Adrenal gland (tissue), 9 donors: ENCODE measurements at regions not wholly inside any gene's neighbourhood (a gene's known extent, or its start where the extent isn't known, plus 50 kb on each side); places are given as distances from the start of the nearest gene placed in this dataset.

Experiments
- DNase-seq, 7 donors: peaks; one replicate each; pipeline ENCODE4 v3.0.0-alpha.2; 2019 to 2020
- H3K27ac ChIP-seq, 5 donors: fragments of 200-600 bp; sonication (generic) in 4 of 5; 1 replicate in 3 of 5; 2 replicates in 2 of 5; pipeline versions ENCODE4 v1.5.1 to v1.8.0; 2016 to 2020; ENCODE audit warnings: mild to moderate bottlenecking in 1 of 5
- H3K27me3 ChIP-seq: fragments of 200-600 bp; 2 replicates; pipeline ENCODE4 v1.8.0; 2021
- H3K36me3 ChIP-seq, 2 donors: fragments of 200-600 bp; replicated peaks in 1 of 2; 1 replicate in 1 of 2; 2 replicates in 1 of 2; pipeline versions ENCODE4 v1.5.1 to v1.8.0; 2018 to 2022
- H3K4me1 ChIP-seq, 2 donors: fragments of 200-600 bp; replicated peaks in 1 of 2; 1 replicate in 1 of 2; 2 replicates in 1 of 2; pipeline versions ENCODE4 v1.5.1 to v1.8.0; 2018 to 2021
- H3K4me3 ChIP-seq, 4 donors: fragments of 200-600 bp; sonication (generic) in 3 of 4; one replicate each; pipeline ENCODE4 v1.5.1; 2016 to 2018
- H3K9me3 ChIP-seq, 3 donors: fragments of 200-600 bp; sonication (generic) in 1 of 3; replicated peaks in 1 of 3; 1 replicate in 2 of 3; 2 replicates in 1 of 3; pipeline versions ENCODE4 v1.5.1 to v1.8.0; 2016 to 2021
- POLR2A ChIP-seq, 2 donors: fragments of 450-650 bp; IDR thresholded peaks; one replicate each; pipeline ENCODE4 v1.6.1; 2017; ENCODE audit warnings: antibody characterized with exemption in 2 of 2, mild to moderate bottlenecking in 2 of 2, moderate library complexity in 1 of 2
- WGBS, 4 donors: extraction: QIAGEN DNeasy Blood & Tissue Kit in 2 of 4; methylation state at CpG; one replicate each; pipeline versions ENCODE4 v1.1.5 to v1.1.7; 2013 to 2017; 5-methylcytosine and 5-hydroxymethylcytosine counted together
- intact Hi-C, 2 donors: fragments of 100-400 bp; cut with DNase I; formaldehyde crosslinking; loops; one replicate each; pipeline versions ENCODE4 v1.14.1 to v1.15.0; 2022 to 2023
- TF ChIP-seq, protein P1 (sequence below), 6 experiments: fragments of 450-650 bp in 4 of 6; fragments of 200-600 bp in 2 of 6; sonication (generic) in 1 of 6; IDR thresholded peaks; 1 replicate in 5 of 6; 2 replicates in 1 of 6; pipeline versions ENCODE4 v1.5.1 to v1.8.0; 2016 to 2021; ENCODE audit warnings: antibody characterized with exemption in 6 of 6, mild to moderate bottlenecking in 2 of 6, moderate library complexity in 1 of 6
- donor health status: healthy with polysubstance abuse.
- donor health status: Bipolar disorder and iron deficiency.
- donor health status: DM: yes; HTN: yes; CAD: no.
- donor health status: DM: no; HTN: no; CAD: no.
- donor health status: DM: no; HTN: no; CAD: no.

DNA sequence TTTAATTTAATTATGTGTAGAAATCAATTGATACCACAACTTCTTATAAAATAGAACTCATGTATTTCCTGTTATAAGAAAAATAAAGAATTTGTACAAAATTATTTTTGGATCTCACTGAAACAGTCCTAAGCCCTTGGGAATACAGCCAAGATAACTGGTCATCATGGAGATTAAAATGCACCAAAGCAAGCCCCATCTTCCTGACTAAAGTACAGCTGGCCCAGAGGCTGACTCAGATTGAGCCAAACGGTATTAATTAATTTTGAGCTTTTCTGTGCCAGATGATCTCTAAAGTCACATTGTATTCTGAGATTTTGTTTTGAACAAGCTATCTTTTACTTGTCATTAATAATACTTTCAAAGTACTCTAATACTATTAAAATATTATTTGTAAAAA is 978.5 kb downstream of the TBC1D32 start:
- H3K36me3 ChIP-seq = no peaks in the 10 kb centered on the region
- TF ChIP-seq, protein P1, sequence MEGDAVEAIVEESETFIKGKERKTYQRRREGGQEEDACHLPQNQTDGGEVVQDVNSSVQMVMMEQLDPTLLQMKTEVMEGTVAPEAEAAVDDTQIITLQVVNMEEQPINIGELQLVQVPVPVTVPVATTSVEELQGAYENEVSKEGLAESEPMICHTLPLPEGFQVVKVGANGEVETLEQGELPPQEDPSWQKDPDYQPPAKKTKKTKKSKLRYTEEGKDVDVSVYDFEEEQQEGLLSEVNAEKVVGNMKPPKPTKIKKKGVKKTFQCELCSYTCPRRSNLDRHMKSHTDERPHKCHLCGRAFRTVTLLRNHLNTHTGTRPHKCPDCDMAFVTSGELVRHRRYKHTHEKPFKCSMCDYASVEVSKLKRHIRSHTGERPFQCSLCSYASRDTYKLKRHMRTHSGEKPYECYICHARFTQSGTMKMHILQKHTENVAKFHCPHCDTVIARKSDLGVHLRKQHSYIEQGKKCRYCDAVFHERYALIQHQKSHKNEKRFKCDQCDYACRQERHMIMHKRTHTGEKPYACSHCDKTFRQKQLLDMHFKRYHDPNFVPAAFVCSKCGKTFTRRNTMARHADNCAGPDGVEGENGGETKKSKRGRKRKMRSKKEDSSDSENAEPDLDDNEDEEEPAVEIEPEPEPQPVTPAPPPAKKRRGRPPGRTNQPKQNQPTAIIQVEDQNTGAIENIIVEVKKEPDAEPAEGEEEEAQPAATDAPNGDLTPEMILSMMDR (IDR thresholded peaks at IDR 0.05) = no peak
- no peak for TF ChIP-seq POLR2A (IDR thresholded peaks at IDR 0.05)
- H3K27me3 ChIP-seq = no peaks in the 10 kb centered on the region
- no peak overlapping the region for H3K27ac ChIP-seq
- H3K4me1 ChIP-seq = peaks cover 0 to 8% of the 10 kb centered on the region in 2 donors
- WGBS, 4 donors = 17 to 33% (median 24%) methylated on average over 1 of the region's 1 CpG
- H3K4me3 ChIP-seq = no peak overlapping the region
- intact Hi-C loops = no loop called here
- peak; percentile 29 to 72 (median 51) for DNase-seq
- peaks cover 0 to 4% (median 0%) of the 10 kb centered on the region in 3 donors for H3K9me3 ChIP-seq

DNA sequence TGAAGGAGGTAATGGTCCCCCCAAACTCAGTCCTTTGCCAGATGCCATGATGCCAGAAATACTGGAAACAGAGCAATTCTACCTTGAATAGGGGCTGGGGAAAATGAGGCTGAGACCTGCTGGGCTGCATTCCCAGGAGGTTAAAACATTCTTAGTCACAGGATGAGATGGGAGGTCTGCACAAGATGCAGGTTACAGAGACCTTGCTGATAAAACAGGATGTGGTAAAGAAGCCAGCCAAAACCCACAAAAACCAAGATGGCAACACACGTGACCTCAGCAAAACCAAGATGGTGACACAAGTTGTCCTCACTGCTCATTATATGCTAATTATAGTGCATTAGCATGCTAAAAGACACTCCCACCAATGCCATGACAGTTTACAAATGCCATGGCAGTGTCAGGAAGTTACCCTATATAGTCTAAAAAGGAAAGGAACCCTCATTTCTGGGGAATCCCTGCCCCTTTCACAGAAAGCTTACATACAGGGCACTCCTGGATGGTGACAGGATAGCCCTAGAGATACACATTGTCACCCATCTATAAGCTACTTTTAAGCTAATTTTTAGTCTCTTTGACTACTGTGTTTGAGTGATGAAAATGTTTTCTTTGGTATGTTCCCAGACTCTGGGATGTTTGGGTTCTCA is 979.7 kb downstream of the TBC1D32 start:
- Histone ChIP-seq H3K27me3 (no peaks in the 10 kb centered on the region), H3K36me3 (no peaks in the 10 kb centered on the region), H3K27ac (no peak overlapping the region), H3K4me1 (peaks cover 0 to 8% of the 10 kb centered on the region in 2 donors), H3K4me3 (no peak overlapping the region), H3K9me3 (no peaks in the 10 kb centered on the region)
- 50 to 88% (median 76%) methylated on average over 1 of the region's 1 CpG for whole genome bisulfite sequencing, 4 donors
- intact Hi-C loops = no loop called here
- TF ChIP-seq, protein P1 (IDR thresholded peaks at IDR 0.05) = no peak
- TF ChIP-seq POLR2A (IDR thresholded peaks at IDR 0.05) = no peak
- DNase-seq = no peak

DNA sequence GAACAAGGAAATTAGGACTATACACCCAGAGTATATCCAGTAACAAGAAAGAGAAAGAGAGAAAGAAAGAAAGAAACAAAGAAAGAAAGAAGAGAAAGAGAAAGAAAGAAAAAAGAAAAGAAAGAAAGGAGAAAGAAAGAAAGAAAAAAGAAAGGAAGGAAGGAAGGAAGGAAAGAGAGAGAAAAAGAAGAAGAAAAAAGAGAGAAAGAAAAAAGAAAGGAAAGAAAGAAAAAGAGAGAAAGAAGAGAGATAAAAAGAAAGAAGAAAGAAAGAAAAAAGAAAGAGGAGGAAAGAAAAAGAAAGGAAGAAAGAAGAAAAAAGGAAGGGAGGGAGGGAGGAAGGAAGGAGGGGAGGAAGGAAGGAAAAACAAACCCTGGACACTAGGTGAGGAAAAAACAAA is 981.8 kb downstream of the TBC1D32 start:
- Histone ChIP-seq H3K27me3 (no peaks in the 10 kb centered on the region), H3K9me3 (no peaks in the 10 kb centered on the region), H3K4me3 (no peak overlapping the region), H3K36me3 (no peaks in the 10 kb centered on the region), H3K4me1 (peaks cover 0 to 8% of the 10 kb centered on the region in 2 donors), H3K27ac (no peak overlapping the region)
- TF ChIP-seq, protein P1 (IDR thresholded peaks at IDR 0.05) = no peak
- no peak for TF ChIP-seq POLR2A (IDR thresholded peaks at IDR 0.05)
- intact Hi-C loops = no loop called here
- DNase-seq = no peak

DNA sequence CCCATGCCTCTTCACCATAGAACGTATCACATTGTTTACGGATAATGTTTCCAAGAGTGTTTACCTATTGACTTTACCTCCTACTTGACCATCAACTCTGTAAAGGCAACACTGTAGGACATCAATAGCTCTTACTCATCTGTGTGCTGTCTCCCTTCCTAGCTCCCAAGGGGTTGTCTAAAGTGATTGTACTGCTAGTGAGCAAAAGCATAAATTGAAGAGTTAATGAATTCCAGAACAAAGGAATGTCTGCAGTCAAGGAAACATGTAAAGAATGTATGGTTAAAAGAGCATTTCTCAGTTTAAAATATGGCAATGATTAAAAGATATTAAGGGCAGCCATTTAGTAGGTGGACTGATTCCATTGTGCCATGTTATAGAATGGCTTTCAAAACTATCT is 985.4 kb downstream of the TBC1D32 start:
- TF ChIP-seq, protein P1 (IDR thresholded peaks at IDR 0.05) = no peak
- TF ChIP-seq POLR2A (IDR thresholded peaks at IDR 0.05) = no peak
- Histone ChIP-seq H3K36me3 (no peaks in the 10 kb centered on the region), H3K27ac (no peak overlapping the region), H3K4me1 (no peaks in the 10 kb centered on the region), H3K9me3 (no peaks in the 10 kb centered on the region), H3K4me3 (no peak overlapping the region), H3K27me3 (no peaks in the 10 kb centered on the region)
- intact Hi-C loops = no loop called here
- WGBS, 4 donors = 86 to 98% (median 93%) methylated on average over 2 of the region's 2 CpGs
- no peak for DNase-seq
